DOHH2 (cell line): ENCODE measurements at regions not wholly inside any gene's neighbourhood (a gene's known extent, or its start where the extent isn't known, plus 50 kb on each side); places are given as distances from the start of the nearest gene placed in this dataset.

Experiments
- H3F3A ChIP-seq: fragments of 200-600 bp; sonication (generic), shearing (Covaris generic); 2 replicates; pipeline ENCODE4 v1.6.0; 2016; ENCODE audit warnings: antibody characterized with exemption, mild to moderate bottlenecking; ENCODE audit not compliant: control insufficient read depth, insufficient read depth
- H3K27ac ChIP-seq: fragments of 200-600 bp; sonication (generic); 2 replicates; pipeline ENCODE4 v1.5.1; 2014; ENCODE audit warnings: low read depth, mild to moderate bottlenecking, low read length, moderate library complexity
- H3K27me3 ChIP-seq: fragments of 200-600 bp; sonication (generic); 2 replicates; pipeline ENCODE4 v1.6.1; 2014; ENCODE audit warnings: mild to moderate bottlenecking, low read length, mixed read lengths; ENCODE audit not compliant: control insufficient read depth
- H3K36me3 ChIP-seq: fragments of 200-600 bp; sonication (generic); 2 replicates; pipeline ENCODE4 v1.6.1; 2014; ENCODE audit warnings: mild to moderate bottlenecking, low read length, moderate library complexity, mixed read lengths; ENCODE audit not compliant: control insufficient read depth
- H3K4me1 ChIP-seq: fragments of 200-600 bp; sonication (generic); 2 replicates; pipeline ENCODE4 v1.6.1; 2014; ENCODE audit warnings: mild to moderate bottlenecking, low read length, mixed read lengths; ENCODE audit not compliant: control insufficient read depth
- H3K4me2 ChIP-seq: fragments of 200-600 bp; sonication (generic); 2 replicates; pipeline ENCODE4 v1.6.0; 2014; ENCODE audit warnings: mild to moderate bottlenecking, low read length, moderate library complexity
- H3K4me3 ChIP-seq: fragments of 200-600 bp; sonication (generic); 2 replicates; pipeline ENCODE4 v1.5.1; 2014; ENCODE audit warnings: mild to moderate bottlenecking, low read length, mixed read lengths
- H3K79me2 ChIP-seq: fragments of 200-600 bp; sonication (generic); 2 replicates; pipeline ENCODE4 v1.6.1; 2014; ENCODE audit warnings: mild to moderate bottlenecking, low read length, mixed read lengths; ENCODE audit not compliant: control insufficient read depth
- H3K9me2 ChIP-seq: fragments of 200-600 bp; sonication (generic); replicated peaks from 2 replicates; pipeline ENCODE4 v1.6.1; 2014; ENCODE audit warnings: mild to moderate bottlenecking, low read length, mixed read lengths; ENCODE audit not compliant: control insufficient read depth
- H3K9me3 ChIP-seq: fragments of 200-600 bp; sonication (generic); 2 replicates; pipeline ENCODE4 v1.6.1; 2014; ENCODE audit warnings: antibody characterized with exemption, low read length, mixed read lengths; ENCODE audit not compliant: control insufficient read depth, insufficient read depth
- H4K20me1 ChIP-seq: fragments of 200-600 bp; sonication (generic); 2 replicates; pipeline ENCODE4 v1.6.0; 2014; ENCODE audit warnings: low read depth, mild to moderate bottlenecking, antibody characterized with exemption, low read length, moderate library complexity; ENCODE audit not compliant: control insufficient read depth, insufficient read depth
- EZH2phosphoT487 ChIP-seq: fragments of 200-600 bp; sonication (generic); IDR thresholded peaks from 2 replicates; pipeline ENCODE4 v1.6.1; 2017; ENCODE audit warnings: borderline replicate concordance, mild to moderate bottlenecking, antibody characterized with exemption, low read length, moderate library complexity, mixed read lengths
- TF ChIP-seq, protein P1 (sequence below): fragments of 200-600 bp; sonication (generic); IDR thresholded peaks from one replicate; pipeline ENCODE4 v1.5.1; 2014; ENCODE audit warnings: antibody characterized with exemption, mild to moderate bottlenecking, low read depth, low read length; ENCODE audit not compliant: poor library complexity, severe bottlenecking

DNA sequence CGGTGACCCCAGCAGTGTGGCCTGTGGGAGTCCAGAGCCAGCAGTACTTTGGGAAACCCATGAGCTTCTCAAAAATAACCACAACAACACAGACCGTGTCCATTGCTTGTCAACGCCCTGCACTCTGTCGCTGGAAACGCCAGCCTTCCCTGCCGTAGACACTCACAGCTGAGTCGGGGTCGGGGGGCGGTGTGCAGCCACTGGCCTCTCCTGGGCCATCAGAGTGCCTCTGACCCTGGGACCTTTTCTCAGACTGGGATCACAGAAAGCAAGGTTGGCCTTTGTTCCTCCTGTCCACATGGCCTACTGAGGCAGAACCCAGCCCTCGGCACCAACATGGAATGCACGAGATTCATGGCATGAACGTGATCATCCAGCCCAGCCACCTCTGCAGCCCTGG, 95.7 kb downstream of the TUBA3C start:
- H3K9me3 ChIP-seq: peaks cover 42% of the 10 kb centered on the region; the same call in 1 of the 2 replicates
- no peak overlapping the region for H3K4me3 ChIP-seq
- TF ChIP-seq, protein P1, sequence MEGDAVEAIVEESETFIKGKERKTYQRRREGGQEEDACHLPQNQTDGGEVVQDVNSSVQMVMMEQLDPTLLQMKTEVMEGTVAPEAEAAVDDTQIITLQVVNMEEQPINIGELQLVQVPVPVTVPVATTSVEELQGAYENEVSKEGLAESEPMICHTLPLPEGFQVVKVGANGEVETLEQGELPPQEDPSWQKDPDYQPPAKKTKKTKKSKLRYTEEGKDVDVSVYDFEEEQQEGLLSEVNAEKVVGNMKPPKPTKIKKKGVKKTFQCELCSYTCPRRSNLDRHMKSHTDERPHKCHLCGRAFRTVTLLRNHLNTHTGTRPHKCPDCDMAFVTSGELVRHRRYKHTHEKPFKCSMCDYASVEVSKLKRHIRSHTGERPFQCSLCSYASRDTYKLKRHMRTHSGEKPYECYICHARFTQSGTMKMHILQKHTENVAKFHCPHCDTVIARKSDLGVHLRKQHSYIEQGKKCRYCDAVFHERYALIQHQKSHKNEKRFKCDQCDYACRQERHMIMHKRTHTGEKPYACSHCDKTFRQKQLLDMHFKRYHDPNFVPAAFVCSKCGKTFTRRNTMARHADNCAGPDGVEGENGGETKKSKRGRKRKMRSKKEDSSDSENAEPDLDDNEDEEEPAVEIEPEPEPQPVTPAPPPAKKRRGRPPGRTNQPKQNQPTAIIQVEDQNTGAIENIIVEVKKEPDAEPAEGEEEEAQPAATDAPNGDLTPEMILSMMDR: no peak
- H3K79me2 ChIP-seq: no peaks in the 10 kb centered on the region
- no peaks in the 10 kb centered on the region for H3K4me1 ChIP-seq
- no peaks in the 10 kb centered on the region for H3K9me2 ChIP-seq
- no peaks in the 10 kb centered on the region for H4K20me1 ChIP-seq
- H3K36me3 ChIP-seq: no peaks in the 10 kb centered on the region
- H3K4me2 ChIP-seq: no peak overlapping the region
- no peak overlapping the region for H3K27ac ChIP-seq
- no peaks in the 10 kb centered on the region for H3F3A ChIP-seq
- no peaks in the 10 kb centered on the region for H3K27me3 ChIP-seq

DNA sequence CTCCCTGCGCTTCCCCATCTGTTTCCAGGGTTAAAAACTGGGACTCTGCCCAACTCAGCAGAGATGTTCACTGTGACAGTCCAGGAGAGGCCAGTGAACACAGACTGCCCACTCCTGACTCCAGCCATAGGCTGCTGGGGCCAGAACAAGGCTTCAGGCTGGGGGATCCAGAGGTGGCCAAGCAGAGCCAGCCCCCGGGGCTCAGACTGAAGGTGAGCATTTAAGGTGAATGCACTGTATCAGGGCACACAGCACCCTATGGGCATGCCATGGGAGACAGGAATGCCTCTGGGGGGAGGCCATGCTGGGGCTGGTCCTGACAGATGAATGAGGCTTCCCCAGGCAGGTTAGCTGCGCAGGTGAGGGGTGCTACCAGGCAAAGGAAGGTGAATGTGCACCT, 96.4 kb downstream of the TUBA3C start:
- H3K9me3 ChIP-seq: peaks cover 37% of the 10 kb centered on the region; the same call in 1 of the 2 replicates
- H3K4me3 ChIP-seq: no peak overlapping the region
- no peaks in the 10 kb centered on the region for H3K36me3 ChIP-seq
- H3K9me2 ChIP-seq: no peaks in the 10 kb centered on the region
- H3K4me2 ChIP-seq: no peak overlapping the region
- no peak for TF ChIP-seq EZH2phosphoT487
- TF ChIP-seq, protein P1: no peak
- H3K79me2 ChIP-seq: no peaks in the 10 kb centered on the region
- no peaks in the 10 kb centered on the region for H4K20me1 ChIP-seq
- H3K27me3 ChIP-seq: no peaks in the 10 kb centered on the region
- H3K27ac ChIP-seq: no peak overlapping the region
- H3F3A ChIP-seq: no peaks in the 10 kb centered on the region
- no peaks in the 10 kb centered on the region for H3K4me1 ChIP-seq

DNA sequence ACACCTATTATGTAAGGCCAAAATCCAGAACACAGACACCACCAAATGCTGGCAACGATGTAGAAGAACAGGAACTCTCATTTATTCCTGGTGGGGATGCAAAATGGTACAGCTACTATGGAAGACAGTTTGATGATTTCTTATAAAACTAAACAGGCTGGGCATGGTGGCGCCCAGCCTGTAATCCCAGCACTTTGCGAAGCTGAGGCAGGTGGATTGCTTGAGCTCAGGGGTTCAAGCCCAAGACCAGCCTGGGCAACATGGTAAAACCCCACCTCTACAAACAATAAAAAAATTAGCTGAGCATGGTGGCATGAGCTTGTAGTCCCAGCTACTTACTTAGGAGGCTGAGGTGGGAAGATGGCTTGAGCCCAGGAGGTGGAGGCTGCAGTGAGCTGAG, 98.3 kb downstream of the TUBA3C start:
- Histone ChIP-seq H3K4me3 (no peak overlapping the region), H3K79me2 (no peaks in the 10 kb centered on the region), H3K27me3 (no peaks in the 10 kb centered on the region), H3K4me2 (no peak overlapping the region), H3K9me2 (no peaks in the 10 kb centered on the region), H4K20me1 (no peaks in the 10 kb centered on the region), H3K9me3 (peaks cover 23% of the 10 kb centered on the region; the same call in 1 of the 2 replicates), H3K27ac (no peak overlapping the region), H3F3A (no peaks in the 10 kb centered on the region), H3K36me3 (no peaks in the 10 kb centered on the region), H3K4me1 (no peaks in the 10 kb centered on the region)
- TF ChIP-seq, protein P1: no peak
- TF ChIP-seq EZH2phosphoT487: no peak

DNA sequence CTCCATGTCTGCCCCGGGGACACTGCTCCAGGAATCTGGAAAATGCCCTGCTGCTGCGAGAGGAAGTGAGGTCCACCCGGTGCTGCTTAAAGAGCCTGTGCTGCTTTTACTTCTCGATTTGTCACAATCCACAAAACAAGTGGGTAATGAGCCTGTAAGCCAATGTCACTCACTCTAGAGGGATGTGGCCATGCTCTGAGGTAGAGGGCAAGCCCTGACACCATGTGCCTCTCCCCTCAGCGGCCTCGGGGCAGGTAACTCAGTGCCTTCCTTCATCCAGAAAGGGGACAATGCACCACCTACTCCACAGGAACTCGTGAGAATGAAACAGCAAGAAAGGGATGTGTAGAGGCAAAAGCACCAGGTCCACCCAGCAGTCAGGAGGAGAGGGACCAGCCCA, 106.2 kb downstream of the TUBA3C start:
- TF ChIP-seq, protein P1: no peak
- no peak for TF ChIP-seq EZH2phosphoT487
- no peak overlapping the region for H3K4me2 ChIP-seq
- no peaks in the 10 kb centered on the region for H3K9me2 ChIP-seq
- H3K4me1 ChIP-seq: no peaks in the 10 kb centered on the region
- no peak overlapping the region for H3K4me3 ChIP-seq
- H3K27me3 ChIP-seq: no peaks in the 10 kb centered on the region
- no peaks in the 10 kb centered on the region for H3F3A ChIP-seq
- no peak overlapping the region for H3K27ac ChIP-seq
- no peaks in the 10 kb centered on the region for H3K36me3 ChIP-seq
- peaks cover 17% of the 10 kb centered on the region; the same call in 1 of the 2 replicates for H3K9me3 ChIP-seq
- H3K79me2 ChIP-seq: no peaks in the 10 kb centered on the region
- H4K20me1 ChIP-seq: no peaks in the 10 kb centered on the region
